ENCODE measurements at regions not wholly inside any gene's neighbourhood (a gene's known extent, or its start where the extent isn't known, plus 50 kb on each side); places are given as distances from the start of the nearest gene placed in this dataset.

DNA sequence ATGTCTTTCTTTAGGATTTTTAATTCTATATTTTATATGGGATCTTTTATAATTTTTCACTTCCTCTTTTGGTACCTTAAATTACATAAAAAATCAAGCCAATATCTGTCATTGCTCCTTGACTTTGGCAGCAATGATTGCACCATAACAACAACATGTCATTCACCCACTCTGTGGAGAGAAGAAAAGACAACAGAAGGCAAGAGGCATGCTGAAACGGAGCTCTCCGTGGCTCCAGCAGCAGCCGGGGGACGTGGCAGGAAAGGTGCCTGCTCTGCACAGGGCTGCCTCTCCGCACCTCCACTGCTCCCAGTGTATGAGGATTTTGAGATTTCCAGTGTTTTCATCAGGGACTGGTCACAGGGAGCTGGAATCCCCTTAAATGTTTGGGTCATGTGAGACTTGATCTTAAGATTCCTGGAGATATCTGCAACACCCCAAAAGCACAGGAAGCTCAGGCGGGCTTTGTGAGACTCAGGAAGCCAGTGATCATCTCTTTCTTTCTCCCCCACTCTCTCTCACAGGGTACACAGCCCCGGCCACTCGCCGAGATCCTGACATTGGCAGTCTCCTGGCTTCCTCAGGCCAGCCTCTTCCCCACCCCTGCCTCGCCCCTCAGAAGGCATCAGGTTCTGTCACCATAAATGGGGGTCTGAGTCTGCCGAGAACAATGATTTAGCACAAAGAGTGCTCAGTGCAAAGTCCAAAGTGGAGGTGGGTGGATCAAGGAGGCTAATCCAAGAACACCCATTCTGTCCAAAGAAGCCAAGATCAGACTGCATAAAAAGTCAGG lies 74.6 kb downstream of the ACTL7B start:
- no TSS peak for BruUV-seq (replicated peaks)
- 0 out of 2 replicates have a peak, but pooled peaks cover 3% of the 10 kb centered on the region for H3K4me1 ChIP-seq
- Mint-ChIP-seq H3K4me1 (ENCODE audit: low read depth, unreplicated experiment) (peaks cover 10% of the 10 kb centered on the region), H3K4me3 (ENCODE audit: unreplicated experiment) (no peak overlapping the region), H3K9me3 (ENCODE audit: unreplicated experiment) (no peaks in the 10 kb centered on the region), H3K27ac (ENCODE audit: unreplicated experiment) (no peak overlapping the region), H3K27me3 (ENCODE audit: insufficient read depth, unreplicated experiment) (peaks cover 3% of the 10 kb centered on the region), H3K36me3 (ENCODE audit: insufficient read depth, unreplicated experiment) (no peaks in the 10 kb centered on the region)
- H3K9me3 ChIP-seq = no peaks in the 10 kb centered on the region
- no peaks in the 10 kb centered on the region; the same call in 1 of the 2 replicates for H3K27me3 ChIP-seq (replicated peaks; ENCODE audit: control insufficient read depth, insufficient read depth, low read length)
- intact Hi-C loops (cut with micrococcal nuclease; ENCODE audit: unreplicated experiment) = no loop called here
- POLR2A ChIA-PET = no interaction called here
- CTCF ChIA-PET = no interaction called here
- DNase-seq = no peak
- no peaks in the 10 kb centered on the region for H3K36me3 ChIP-seq (ENCODE audit: control insufficient read depth, insufficient read depth, low read length)
- no peak for TF ChIP-seq CTCF (IDR thresholded peaks at IDR 0.05; ENCODE audit: insufficient read depth in 1 of 2, low read depth in 1 of 2, low read length in 1 of 2, severe bottlenecking in 1 of 2, unreplicated experiment in 1 of 2)
- no peak overlapping the region for H3K4me3 ChIP-seq (ENCODE audit: low read depth, low read length)

GRCh38 chr9:108779551-108780325 lies 76.0 kb downstream of the ACTL7B start:
- no peak overlapping the region for H3K4me3 Mint-ChIP-seq (ENCODE audit: unreplicated experiment)
- H3K9me3 Mint-ChIP-seq (ENCODE audit: unreplicated experiment) = no peaks in the 10 kb centered on the region
- peaks cover 14% of the 10 kb centered on the region for H3K4me1 Mint-ChIP-seq (ENCODE audit: low read depth, unreplicated experiment)
- intact Hi-C loops (cut with micrococcal nuclease; ENCODE audit: unreplicated experiment) = no loop called here
- DNase-seq = no peak
- H3K27ac Mint-ChIP-seq (ENCODE audit: unreplicated experiment) = no peak overlapping the region
- no peaks in the 10 kb centered on the region for H3K36me3 Mint-ChIP-seq (ENCODE audit: insufficient read depth, unreplicated experiment)
- Histone ChIP-seq H3K27me3 (replicated peaks; ENCODE audit: control insufficient read depth, insufficient read depth, low read length) (no peaks in the 10 kb centered on the region; the same call in 1 of the 2 replicates), H3K4me3 (ENCODE audit: low read depth, low read length) (no peak overlapping the region), H3K9me3 (no peaks in the 10 kb centered on the region), H3K36me3 (ENCODE audit: control insufficient read depth, insufficient read depth, low read length) (no peaks in the 10 kb centered on the region), H3K4me1 (0 out of 2 replicates have a peak, but pooled peaks cover 3% of the 10 kb centered on the region)
- no TSS peak for BruUV-seq (replicated peaks)
- peaks cover 3% of the 10 kb centered on the region for H3K27me3 Mint-ChIP-seq (ENCODE audit: insufficient read depth, unreplicated experiment)
- TF ChIP-seq CTCF (IDR thresholded peaks at IDR 0.05; ENCODE audit: insufficient read depth in 1 of 2, low read depth in 1 of 2, low read length in 1 of 2, severe bottlenecking in 1 of 2, unreplicated experiment in 1 of 2) = no peak
- POLR2A ChIA-PET = no interaction called here
- CTCF ChIA-PET = no interaction called here

DNA sequence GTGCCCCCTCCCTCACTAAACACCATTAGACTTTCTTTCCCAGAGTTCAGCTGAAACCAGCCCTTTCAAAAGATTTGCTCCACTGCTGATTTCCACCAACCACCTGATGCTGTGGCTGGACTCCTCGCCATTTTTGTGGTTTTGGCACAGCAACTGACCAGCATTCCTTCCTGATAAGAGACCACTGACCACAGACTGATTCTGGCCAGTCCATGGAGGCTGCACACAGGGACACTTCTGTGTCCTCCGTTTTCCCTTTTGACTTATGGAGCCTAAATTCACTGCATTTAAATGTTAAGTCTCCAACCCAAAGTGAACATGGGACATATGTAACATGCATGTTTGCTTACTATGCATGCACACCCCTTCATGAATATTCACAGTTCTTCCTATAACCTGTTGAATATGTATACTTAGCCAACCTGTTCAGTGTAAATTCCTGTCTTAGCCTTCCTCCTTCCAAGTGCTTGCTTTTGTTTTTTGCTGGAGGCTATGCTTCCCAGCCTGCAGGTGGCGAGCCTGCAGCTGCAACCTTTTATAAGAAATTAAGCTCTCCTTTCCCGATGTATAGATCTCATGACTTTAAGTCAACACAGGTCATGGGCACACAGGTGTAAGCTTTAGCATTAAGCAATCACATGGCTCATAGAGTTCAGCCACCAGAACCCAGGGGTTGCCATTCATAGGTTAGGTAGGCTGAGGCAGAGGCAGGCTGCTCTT lies 78.7 kb downstream of the ACTL7B start:
- CTCF ChIA-PET = interaction anchor here (0.6 to 1.0 kb wide), 2 partner anchors 177 to 1010 kb away, joined by 3 to 4 read pairs; no protein-coding TSS in a partner anchor
- POLR2A ChIA-PET = no interaction called here
- intact Hi-C loops (cut with micrococcal nuclease; ENCODE audit: unreplicated experiment) = no loop called here

More for the DNA sequence above, 78.7 kb downstream of the ACTL7B start:
- H3K36me3 Mint-ChIP-seq (ENCODE audit: insufficient read depth, unreplicated experiment) = no peaks in the 10 kb centered on the region
- Histone ChIP-seq H3K36me3 (ENCODE audit: control insufficient read depth, insufficient read depth, low read length) (no peaks in the 10 kb centered on the region), H3K27me3 (replicated peaks; ENCODE audit: control insufficient read depth, insufficient read depth, low read length) (no peaks in the 10 kb centered on the region; the same call in 1 of the 2 replicates), H3K4me3 (ENCODE audit: low read depth, low read length) (no peak overlapping the region), H3K9me3 (no peaks in the 10 kb centered on the region), H3K4me1 (0 out of 2 replicates have a peak, but pooled peaks cover 3% of the 10 kb centered on the region)
- H3K9me3 Mint-ChIP-seq (ENCODE audit: unreplicated experiment) = no peaks in the 10 kb centered on the region
- no peak overlapping the region for H3K27ac Mint-ChIP-seq (ENCODE audit: unreplicated experiment)
- BruUV-seq (replicated peaks) = no TSS peak
- no peak overlapping the region for H3K4me3 Mint-ChIP-seq (ENCODE audit: unreplicated experiment)
- no peak for DNase-seq
- TF ChIP-seq CTCF (IDR thresholded peaks at IDR 0.05; ENCODE audit: insufficient read depth in 1 of 2, low read depth in 1 of 2, low read length in 1 of 2, severe bottlenecking in 1 of 2, unreplicated experiment in 1 of 2) = peak; percentile 19 to 28
- peaks cover 7% of the 10 kb centered on the region for H3K27me3 Mint-ChIP-seq (ENCODE audit: insufficient read depth, unreplicated experiment)
- peaks cover 14% of the 10 kb centered on the region for H3K4me1 Mint-ChIP-seq (ENCODE audit: low read depth, unreplicated experiment)

Measured in Caco-2 (cell line).